GM23248 (cell line): ENCODE measurements at regions not wholly inside any gene's neighbourhood (a gene's known extent, or its start where the extent isn't known, plus 50 kb on each side); places are given as distances from the start of the nearest gene placed in this dataset.

Source experiments
- DNase-seq: peaks from one replicate; pipeline ENCODE4 v3.0.0-alpha.2; 2015
- H2AFZ ChIP-seq: fragments of 200-600 bp; sonication (generic); 2 replicates; pipeline ENCODE4 v1.6.1; 2016; ENCODE audit warnings: antibody characterized with exemption
- H3F3A ChIP-seq: fragments of 200-600 bp; sonication (generic); 2 replicates; pipeline ENCODE4 v1.6.1; 2016; ENCODE audit warnings: mild to moderate bottlenecking, antibody characterized with exemption, mixed run types; ENCODE audit not compliant: insufficient read depth
- H3K27ac ChIP-seq: fragments of 200-600 bp; sonication (generic); 2 replicates; pipeline ENCODE4 v1.5.1; 2016; ENCODE audit warnings: mild to moderate bottlenecking
- H3K27me3 ChIP-seq: fragments of 200-600 bp; sonication (generic); replicated peaks from 2 replicates; pipeline ENCODE4 v1.6.1; 2016; ENCODE audit warnings: mild to moderate bottlenecking; ENCODE audit not compliant: insufficient read depth
- H3K36me3 ChIP-seq: fragments of 200-600 bp; sonication (generic); 2 replicates; pipeline ENCODE4 v1.6.1; 2016; ENCODE audit warnings: low read depth, mild to moderate bottlenecking
- H3K4me1 ChIP-seq: fragments of 200-600 bp; sonication (generic); 2 replicates; pipeline ENCODE4 v1.6.1; 2016; ENCODE audit warnings: mild to moderate bottlenecking; ENCODE audit not compliant: insufficient read depth
- H3K4me2 ChIP-seq: fragments of 200-600 bp; sonication (generic); one replicate; pipeline ENCODE4 v1.6.1; 2016; ENCODE audit warnings: mild to moderate bottlenecking; ENCODE audit not compliant: unreplicated experiment
- H3K4me3 ChIP-seq: fragments of 200-600 bp; sonication (generic); 2 replicates; pipeline ENCODE4 v1.5.1; 2016; ENCODE audit warnings: mild to moderate bottlenecking
- H3K79me2 ChIP-seq: fragments of 200-600 bp; sonication (generic); 2 replicates; pipeline ENCODE4 v1.6.1; 2016; ENCODE audit warnings: mild to moderate bottlenecking; ENCODE audit not compliant: insufficient read depth
- H3K9ac ChIP-seq: fragments of 200-600 bp; sonication (generic); 2 replicates; pipeline ENCODE4 v1.6.1; 2016; ENCODE audit warnings: mild to moderate bottlenecking
- H3K9me2 ChIP-seq: fragments of 200-600 bp; sonication (generic); 2 replicates; pipeline ENCODE4 v1.6.1; 2016; ENCODE audit warnings: mixed run types, mild to moderate bottlenecking, moderate library complexity; ENCODE audit not compliant: insufficient read depth
- H3K9me3 ChIP-seq: fragments of 200-600 bp; sonication (generic); one replicate; pipeline ENCODE4 v1.6.1; 2017; ENCODE audit warnings: low read depth
- H4K20me1 ChIP-seq: fragments of 200-600 bp; sonication (generic); 2 replicates; pipeline ENCODE4 v1.6.0; 2016; ENCODE audit not compliant: insufficient read depth
- EZH2 ChIP-seq: fragments of 200-600 bp; sonication (generic); IDR thresholded peaks from 2 replicates; pipeline ENCODE4 v1.6.1; 2018; ENCODE audit warnings: antibody characterized with exemption, mild to moderate bottlenecking; ENCODE audit not compliant: insufficient read depth, poor library complexity, severe bottlenecking
- EZH2phosphoT487 ChIP-seq: fragments of 200-600 bp; sonication (generic); IDR thresholded peaks from 2 replicates; pipeline ENCODE4 v1.6.1; 2018; ENCODE audit warnings: antibody characterized with exemption, moderate library complexity, mild to moderate bottlenecking, low read depth; ENCODE audit not compliant: insufficient read depth
- WGBS, 2 experiments: methylation state at CpG; one replicate each; pipeline ENCODE4 v1.1.6; 2015 to 2017; ENCODE audit warnings: low lambda C conversion rate in 2 of 2, low coverage in 1 of 2; ENCODE audit errors: missing lambda C conversion rate in 2 of 2; 5-methylcytosine and 5-hydroxymethylcytosine counted together
- in situ Hi-C: fragments of 300-500 bp; cut with MboI; formaldehyde crosslinking; loops from 2 replicates; pipeline ENCODE4 v1.15.0; 2020

- WGBS, 2 experiments, result 60 to 89% methylated on average over 1 of the region's 1 CpG
- H3K4me2 ChIP-seq, result no peak overlapping the region
- in situ Hi-C loops, result no loop called here
- H3K9ac ChIP-seq, result no peak overlapping the region
- no peaks in the 10 kb centered on the region for H4K20me1 ChIP-seq
- H3K4me3 ChIP-seq, result no peak overlapping the region
- H3K36me3 ChIP-seq, result no peaks in the 10 kb centered on the region
- no peak overlapping the region for H2AFZ ChIP-seq
- H3K9me2 ChIP-seq, result no peaks in the 10 kb centered on the region
- H3K4me1 ChIP-seq, result peaks cover 8% of the 10 kb centered on the region; the same call in 1 of the 2 replicates
- DNase-seq, result no peak
- peaks cover 13% of the 10 kb centered on the region for H3F3A ChIP-seq
- no peaks in the 10 kb centered on the region for H3K79me2 ChIP-seq
- no peaks in the 10 kb centered on the region for H3K9me3 ChIP-seq
- no peak for TF ChIP-seq EZH2
- no peaks in the 10 kb centered on the region for H3K27me3 ChIP-seq
- no peak overlapping the region for H3K27ac ChIP-seq
Observed at GRCh38 chr2:101549371-101549770, 74.5 kb upstream of the RFX8 start.

DNA sequence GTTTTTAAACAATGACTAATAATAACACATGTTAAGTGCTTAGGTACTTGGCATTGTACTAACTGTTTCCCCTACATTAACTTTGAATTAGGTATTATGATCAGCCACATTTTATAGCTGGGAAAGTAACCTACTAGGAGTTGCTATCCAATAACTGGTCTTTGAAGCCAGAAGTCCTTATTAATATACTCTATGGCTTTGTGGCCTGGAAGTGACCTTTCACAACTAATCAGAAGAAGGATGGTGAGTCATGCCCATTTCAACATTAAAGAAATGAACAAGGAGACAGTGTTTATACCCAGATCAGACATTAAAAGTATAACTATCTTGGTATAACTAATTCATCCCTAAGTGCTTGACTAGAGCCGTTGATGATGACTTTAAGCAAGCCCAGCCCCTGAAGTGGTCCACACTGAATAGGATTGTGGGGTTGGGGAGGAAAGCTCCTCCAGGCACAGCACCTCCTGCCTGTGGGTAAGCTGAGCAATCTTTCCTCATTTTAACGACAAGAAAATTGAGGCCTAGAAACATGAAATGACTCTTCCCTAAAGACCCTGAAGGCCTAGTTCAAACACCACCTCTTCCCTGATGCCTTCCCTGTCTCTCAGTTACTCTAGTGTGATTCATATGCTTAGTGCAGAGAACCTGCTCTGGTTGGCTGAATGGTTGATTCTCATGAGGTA is 71.6 kb upstream of the RFX8 start:
- H4K20me1 ChIP-seq, result no peaks in the 10 kb centered on the region
- H3K79me2 ChIP-seq, result no peaks in the 10 kb centered on the region
- TF ChIP-seq EZH2 (no peak), EZH2phosphoT487 (no peak)
- no peak overlapping the region for H3K4me2 ChIP-seq
- no peak overlapping the region for H3K4me3 ChIP-seq
- H3K27me3 ChIP-seq, result no peaks in the 10 kb centered on the region
- no peak overlapping the region for H3K9ac ChIP-seq
- H3K4me1 ChIP-seq, result peaks cover 8% of the 10 kb centered on the region; the same call in 1 of the 2 replicates
- no peak overlapping the region for H2AFZ ChIP-seq
- peak overlapping the region; percentile 22 for H3K27ac ChIP-seq
- no peaks in the 10 kb centered on the region for H3K9me3 ChIP-seq
- H3F3A ChIP-seq, result peaks cover 13% of the 10 kb centered on the region
- in situ Hi-C loops, result no loop called here
- H3K9me2 ChIP-seq, result no peaks in the 10 kb centered on the region
- DNase-seq, result peak; percentile 80
- no peaks in the 10 kb centered on the region for H3K36me3 ChIP-seq
- 69 to 77% methylated on average over 2 of the region's 2 CpGs for WGBS, 2 experiments

DNA sequence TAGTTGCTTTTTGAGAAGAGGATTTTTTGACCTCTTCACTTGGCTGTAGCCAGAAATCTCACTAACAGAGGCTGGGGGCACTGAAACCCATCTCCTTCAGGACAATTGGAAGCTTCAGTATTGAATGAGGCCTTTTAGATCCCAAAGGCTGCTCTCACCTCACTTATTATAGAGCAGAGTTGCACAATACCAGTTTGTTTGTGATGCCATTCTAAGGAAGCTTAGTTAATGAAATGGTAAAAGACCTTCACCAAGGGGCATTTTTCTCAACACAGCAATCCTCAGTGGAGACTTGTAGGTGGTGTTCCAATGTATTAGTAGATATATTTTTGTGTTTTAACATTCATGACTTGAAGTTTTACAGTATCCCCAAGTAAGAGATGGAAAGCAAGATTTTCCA is 71.0 kb upstream of the RFX8 start:
- Histone ChIP-seq H3K79me2 (no peaks in the 10 kb centered on the region), H3F3A (peaks cover 17% of the 10 kb centered on the region), H3K9ac (no peak overlapping the region), H3K4me2 (no peak overlapping the region), H3K4me3 (no peak overlapping the region), H3K9me3 (no peaks in the 10 kb centered on the region), H3K4me1 (peaks cover 9% of the 10 kb centered on the region), H3K9me2 (no peaks in the 10 kb centered on the region), H4K20me1 (no peaks in the 10 kb centered on the region), H3K36me3 (no peaks in the 10 kb centered on the region), H3K27me3 (no peaks in the 10 kb centered on the region), H3K27ac (no peak overlapping the region; the same call in 1 of the 2 replicates), H2AFZ (no peak overlapping the region)
- DNase-seq, result no peak
- in situ Hi-C loops, result no loop called here
- no peak for TF ChIP-seq EZH2phosphoT487
- no peak for TF ChIP-seq EZH2

- no peak for TF ChIP-seq EZH2phosphoT487
- TF ChIP-seq EZH2, result no peak
- Histone ChIP-seq H3K9me3 (no peaks in the 10 kb centered on the region), H4K20me1 (no peaks in the 10 kb centered on the region), H3K27ac (0 out of 2 replicates have a peak overlapping the region, but pooled peaks have one; percentile 16), H3K36me3 (no peaks in the 10 kb centered on the region), H3K9me2 (no peaks in the 10 kb centered on the region), H3K4me3 (peak overlapping the region; percentile 23), H3F3A (peaks cover 13% of the 10 kb centered on the region; the same call in 1 of the 2 replicates), H2AFZ (0 out of 2 replicates have a peak overlapping the region, but pooled peaks have one; percentile 3), H3K79me2 (no peaks in the 10 kb centered on the region), H3K9ac (0 out of 2 replicates have a peak overlapping the region, but pooled peaks have one; percentile 13), H3K4me1 (peaks cover 5% of the 10 kb centered on the region; the same call in 1 of the 2 replicates), H3K4me2 (peak overlapping the region; percentile 14), H3K27me3 (no peaks in the 10 kb centered on the region)
- 25 to 29% methylated on average over 3 of the region's 3 CpGs for WGBS, 2 experiments
- peak; percentile 77 for DNase-seq
- in situ Hi-C loops, result no loop called here
Observed at GRCh38 chr2:101540518-101540917, 65.6 kb upstream of the RFX8 start.

- 68 to 71% methylated on average over 3 of the region's 3 CpGs for WGBS, 2 experiments
- in situ Hi-C loops, result no loop called here
Observed at GRCh38 chr2:101538076-101538475, 63.2 kb upstream of the RFX8 start.

More at GRCh38 chr2:101538076-101538475, 63.2 kb upstream of the RFX8 start:
- H3K9me3 ChIP-seq, result no peaks in the 10 kb centered on the region
- no peak overlapping the region for H3K9ac ChIP-seq
- H3K36me3 ChIP-seq, result no peaks in the 10 kb centered on the region
- no peaks in the 10 kb centered on the region for H3K27me3 ChIP-seq
- peaks cover 13% of the 10 kb centered on the region; the same call in 1 of the 2 replicates for H3F3A ChIP-seq
- H3K27ac ChIP-seq, result no peak overlapping the region
- no peaks in the 10 kb centered on the region for H3K79me2 ChIP-seq
- no peaks in the 10 kb centered on the region for H4K20me1 ChIP-seq
- no peak for TF ChIP-seq EZH2phosphoT487
- no peak for TF ChIP-seq EZH2
- no peak overlapping the region for H2AFZ ChIP-seq
- H3K4me2 ChIP-seq, result no peak overlapping the region
- peaks cover 5% of the 10 kb centered on the region; the same call in 1 of the 2 replicates for H3K4me1 ChIP-seq
- H3K9me2 ChIP-seq, result no peaks in the 10 kb centered on the region
- no peak for DNase-seq
- no peak overlapping the region for H3K4me3 ChIP-seq
